DND-41 (cell line): ENCODE measurements at regions not wholly inside any gene's neighbourhood (a gene's known extent, or its start where the extent isn't known, plus 50 kb on each side); places are given as distances from the start of the nearest gene placed in this dataset.

Source experiments
- ATAC-seq: fragments of 200-7000 bp; cut with Tn5 transposase; 3 replicates; pipeline ENCODE4 v1.9.1; 2021; ENCODE audit warnings: low read depth; ENCODE audit not compliant: insufficient read depth
- DNase-seq: peaks from one replicate; pipeline ENCODE4 v3.0.0-alpha.2; 2020
- H2AFZ ChIP-seq: 2 replicates; pipeline ENCODE4 v1.6.0; 2012; ENCODE audit warnings: low read depth, low read length
- H3K27ac ChIP-seq: 2 replicates; pipeline ENCODE4 v1.5.1; 2012; ENCODE audit warnings: low read length, inconsistent platforms
- H3K27me3 ChIP-seq: fragments of 200-600 bp; sonication (generic); 2 replicates; pipeline ENCODE4 v1.6.0; 2012; ENCODE audit warnings: low read length, mild to moderate bottlenecking, inconsistent platforms; ENCODE audit not compliant: insufficient read depth, poor library complexity
- H3K36me3 ChIP-seq: 2 replicates; pipeline ENCODE4 v1.5.1; 2012; ENCODE audit warnings: low read length, inconsistent platforms; ENCODE audit not compliant: insufficient read depth
- H3K4me1 ChIP-seq: 2 replicates; pipeline ENCODE4 v1.5.1; 2012; ENCODE audit warnings: mild to moderate bottlenecking, low read length; ENCODE audit not compliant: insufficient read depth
- H3K4me2 ChIP-seq: 2 replicates; pipeline ENCODE4 v1.6.0; 2012; ENCODE audit warnings: mild to moderate bottlenecking, moderate library complexity, low read length, inconsistent platforms; ENCODE audit not compliant: insufficient read depth
- H3K4me3 ChIP-seq, 2 experiments: fragments of 200-600 bp in 1 of 2; shearing (Covaris generic) in 1 of 2; 2 replicates each; pipeline ENCODE4 v1.5.1; 2012 to 2016; ENCODE audit warnings: inconsistent platforms in 2 of 2, low read length in 2 of 2, mild to moderate bottlenecking in 2 of 2, low read depth in 1 of 2, moderate library complexity in 1 of 2
- H3K79me2 ChIP-seq: 2 replicates; pipeline ENCODE4 v1.6.0; 2012; ENCODE audit warnings: low read length, inconsistent platforms; ENCODE audit not compliant: insufficient read depth
- H3K9ac ChIP-seq: 2 replicates; pipeline ENCODE4 v1.6.0; 2012; ENCODE audit warnings: low read depth, mild to moderate bottlenecking, inconsistent platforms, low read length, moderate library complexity
- H3K9me3 ChIP-seq: 2 replicates; pipeline ENCODE4 v1.5.1; 2012; ENCODE audit warnings: low read length, moderate library complexity, mild to moderate bottlenecking, inconsistent platforms; ENCODE audit not compliant: insufficient read depth, severe bottlenecking
- H4K20me1 ChIP-seq: 2 replicates; pipeline ENCODE4 v1.6.0; 2012; ENCODE audit warnings: low read length; ENCODE audit not compliant: insufficient read depth
- EZH2 ChIP-seq: IDR thresholded peaks from 3 replicates; pipeline ENCODE4 v1.6.1; 2012; ENCODE audit warnings: borderline replicate concordance, low read depth, mild to moderate bottlenecking, moderate library complexity, low read length, inconsistent platforms; ENCODE audit not compliant: severe bottlenecking
- TF ChIP-seq, protein P1 (sequence below): IDR thresholded peaks from 2 replicates; pipeline ENCODE4 v1.5.1; 2012; ENCODE audit warnings: borderline replicate concordance, low read length, moderate library complexity, mild to moderate bottlenecking; ENCODE audit not compliant: poor library complexity, severe bottlenecking; ENCODE audit errors: extremely low read depth

DNA sequence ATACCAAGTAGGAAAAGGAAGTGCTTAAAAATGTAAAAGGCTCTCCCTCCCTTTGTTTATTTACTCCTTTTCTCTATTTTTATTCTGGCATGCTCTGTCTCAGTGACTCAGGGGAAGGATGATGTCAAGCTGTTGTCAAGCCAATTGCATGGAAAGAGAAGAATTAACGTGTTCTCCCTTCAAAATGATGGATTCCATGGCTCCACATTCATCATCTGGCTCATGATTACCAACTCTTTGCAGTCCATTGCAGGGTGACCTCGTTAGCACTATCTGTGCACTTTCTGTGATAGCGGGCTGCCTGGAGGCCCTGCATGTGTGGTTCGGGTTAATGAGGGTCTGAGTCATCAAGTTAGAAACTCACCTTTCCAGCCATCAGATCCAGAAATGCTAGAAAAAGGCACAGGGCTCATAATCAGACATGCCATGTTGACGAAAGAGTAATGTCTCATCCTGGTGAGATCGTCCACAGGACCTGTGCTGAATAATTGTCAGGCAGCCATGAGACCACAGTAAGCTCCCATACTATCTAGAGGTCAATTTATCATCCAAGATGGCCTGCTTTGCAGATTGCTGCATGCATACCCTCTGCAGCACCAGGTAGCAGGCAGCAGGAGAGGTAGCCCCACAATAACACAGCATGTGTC, 79.2 kb upstream of the BTG1 start:
- TF ChIP-seq EZH2, result no peak
- TF ChIP-seq, protein P1, sequence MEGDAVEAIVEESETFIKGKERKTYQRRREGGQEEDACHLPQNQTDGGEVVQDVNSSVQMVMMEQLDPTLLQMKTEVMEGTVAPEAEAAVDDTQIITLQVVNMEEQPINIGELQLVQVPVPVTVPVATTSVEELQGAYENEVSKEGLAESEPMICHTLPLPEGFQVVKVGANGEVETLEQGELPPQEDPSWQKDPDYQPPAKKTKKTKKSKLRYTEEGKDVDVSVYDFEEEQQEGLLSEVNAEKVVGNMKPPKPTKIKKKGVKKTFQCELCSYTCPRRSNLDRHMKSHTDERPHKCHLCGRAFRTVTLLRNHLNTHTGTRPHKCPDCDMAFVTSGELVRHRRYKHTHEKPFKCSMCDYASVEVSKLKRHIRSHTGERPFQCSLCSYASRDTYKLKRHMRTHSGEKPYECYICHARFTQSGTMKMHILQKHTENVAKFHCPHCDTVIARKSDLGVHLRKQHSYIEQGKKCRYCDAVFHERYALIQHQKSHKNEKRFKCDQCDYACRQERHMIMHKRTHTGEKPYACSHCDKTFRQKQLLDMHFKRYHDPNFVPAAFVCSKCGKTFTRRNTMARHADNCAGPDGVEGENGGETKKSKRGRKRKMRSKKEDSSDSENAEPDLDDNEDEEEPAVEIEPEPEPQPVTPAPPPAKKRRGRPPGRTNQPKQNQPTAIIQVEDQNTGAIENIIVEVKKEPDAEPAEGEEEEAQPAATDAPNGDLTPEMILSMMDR, result no peak
- Histone ChIP-seq H3K4me2 (no peak overlapping the region), H3K27ac (no peak overlapping the region), H2AFZ (0 out of 2 replicates have a peak overlapping the region, but pooled peaks have one; percentile 33), H3K27me3 (no peaks in the 10 kb centered on the region), H3K36me3 (no peaks in the 10 kb centered on the region), H3K4me3 (no peak overlapping the region), H3K9me3 (no peaks in the 10 kb centered on the region), H3K4me1 (no peaks in the 10 kb centered on the region), H3K79me2 (no peaks in the 10 kb centered on the region), H4K20me1 (no peaks in the 10 kb centered on the region), H3K9ac (no peak overlapping the region)
- no peak for DNase-seq
- ATAC-seq, result no peak

DNA sequence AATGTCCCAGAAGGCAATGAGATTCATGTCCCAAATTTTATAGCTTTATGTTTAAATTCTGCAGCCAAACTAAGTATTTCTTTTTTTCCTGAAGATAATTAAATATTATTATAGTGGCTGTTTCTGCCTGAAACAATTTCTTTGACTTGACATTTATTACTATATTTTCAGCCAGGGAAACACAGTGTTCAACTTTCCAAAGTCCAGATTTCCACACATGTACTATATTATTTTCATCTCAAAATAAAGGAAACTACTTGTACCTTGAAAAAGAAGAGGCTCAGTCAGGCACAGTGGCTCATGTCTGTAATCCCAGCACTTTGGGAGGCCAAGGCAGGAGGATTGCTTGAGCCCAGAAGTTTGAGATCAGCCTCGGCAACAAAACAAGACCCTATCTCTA, 77.8 kb upstream of the BTG1 start:
- Histone ChIP-seq H3K4me1 (no peaks in the 10 kb centered on the region), H3K4me2 (no peak overlapping the region), H3K27me3 (no peaks in the 10 kb centered on the region), H3K27ac (no peak overlapping the region), H3K9ac (no peak overlapping the region), H3K79me2 (no peaks in the 10 kb centered on the region), H2AFZ (no peak overlapping the region), H3K36me3 (no peaks in the 10 kb centered on the region), H3K9me3 (no peaks in the 10 kb centered on the region), H4K20me1 (no peaks in the 10 kb centered on the region), H3K4me3 (no peak overlapping the region)
- TF ChIP-seq EZH2, result no peak
- TF ChIP-seq, protein P1, result no peak
- ATAC-seq (no peak), DNase-seq (no peak)

DNA sequence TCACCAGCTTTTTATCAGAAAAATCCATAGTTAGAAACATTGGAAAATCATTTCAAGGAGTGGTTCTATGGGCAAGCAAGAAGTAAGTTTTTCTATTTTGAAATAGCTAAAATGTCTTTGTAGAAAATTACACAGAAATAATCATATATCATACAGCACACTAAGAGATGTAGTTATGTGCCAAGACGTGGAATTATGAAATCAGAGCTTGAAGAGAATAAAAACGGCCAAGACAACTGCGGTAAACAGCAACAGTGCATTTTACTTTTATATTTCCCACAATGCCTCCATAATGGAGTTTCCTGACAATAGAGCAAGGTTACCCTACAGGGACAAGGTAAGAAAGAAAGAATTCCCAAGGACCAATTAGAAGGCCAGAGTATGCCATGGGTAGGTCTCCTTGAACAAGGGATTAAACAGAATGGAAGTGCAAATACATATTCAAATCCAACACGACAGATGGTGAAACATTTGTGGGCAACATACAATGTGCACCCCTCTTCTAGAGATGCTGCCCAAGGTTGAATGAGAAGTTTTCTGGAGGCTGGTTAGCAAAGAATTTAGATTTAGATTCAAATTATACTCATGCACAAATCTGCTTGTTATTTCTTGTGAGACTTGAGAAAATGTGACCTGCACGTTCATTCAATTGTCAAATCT, 76.1 kb upstream of the BTG1 start:
- ATAC-seq, result no peak
- Histone ChIP-seq H3K9me3 (no peaks in the 10 kb centered on the region), H3K4me3 (no peak overlapping the region), H3K9ac (no peak overlapping the region), H3K79me2 (no peaks in the 10 kb centered on the region), H3K27ac (no peak overlapping the region), H4K20me1 (no peaks in the 10 kb centered on the region), H3K36me3 (no peaks in the 10 kb centered on the region), H3K4me1 (no peaks in the 10 kb centered on the region), H2AFZ (no peak overlapping the region), H3K27me3 (no peaks in the 10 kb centered on the region), H3K4me2 (no peak overlapping the region)
- no peak for TF ChIP-seq EZH2
- TF ChIP-seq, protein P1, result no peak
- DNase-seq, result no peak
